ENCODE measurements at regions not wholly inside any gene's neighbourhood (a gene's known extent, or its start where the extent isn't known, plus 50 kb on each side); places are given as distances from the start of the nearest gene placed in this dataset.

DNA sequence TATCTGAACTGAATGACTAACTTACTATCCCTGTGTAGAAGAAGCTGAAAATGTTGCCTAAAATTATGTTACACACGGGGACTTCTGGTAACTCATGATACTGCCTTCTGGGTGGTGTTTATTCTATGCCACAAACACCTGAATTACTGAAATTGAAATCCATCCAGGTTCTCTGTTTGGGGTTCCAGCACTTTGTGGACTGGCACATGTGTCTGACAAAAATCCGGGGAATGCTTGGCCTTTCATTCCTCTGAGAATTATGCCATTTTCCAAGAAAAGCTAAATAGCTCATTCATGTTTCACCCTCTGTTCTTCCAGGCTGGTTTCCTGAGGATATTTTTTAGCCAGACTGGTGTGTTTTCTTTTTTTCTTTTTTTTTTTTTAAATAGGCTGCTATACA, 59.5 kb upstream of the POU3F3 start:
- Histone ChIP-seq H3K27ac (ENCODE audit: low read depth, low read length) (no peak overlapping the region), H3K27me3 (ENCODE audit: control insufficient read depth, insufficient read depth, low read length) (no peaks in the 10 kb centered on the region), H3K4me1 (ENCODE audit: control insufficient read depth, insufficient read depth, low read length) (peaks cover 10% of the 10 kb centered on the region), H3K9me3 (ENCODE audit: control insufficient read depth, insufficient read depth, low read depth, low read length) (no peaks in the 10 kb centered on the region), H3K4me3 (ENCODE audit: low read depth, low read length) (no peak overlapping the region), H3K36me3 (ENCODE audit: control insufficient read depth, insufficient read depth, low read length) (no peaks in the 10 kb centered on the region), H3K9ac (ENCODE audit: low read length) (no peak overlapping the region)

Measured in HUES6 (cell line).